ENCODE measurements at regions not wholly inside any gene's neighbourhood (a gene's known extent, or its start where the extent isn't known, plus 50 kb on each side); places are given as distances from the start of the nearest gene placed in this dataset.

DNA sequence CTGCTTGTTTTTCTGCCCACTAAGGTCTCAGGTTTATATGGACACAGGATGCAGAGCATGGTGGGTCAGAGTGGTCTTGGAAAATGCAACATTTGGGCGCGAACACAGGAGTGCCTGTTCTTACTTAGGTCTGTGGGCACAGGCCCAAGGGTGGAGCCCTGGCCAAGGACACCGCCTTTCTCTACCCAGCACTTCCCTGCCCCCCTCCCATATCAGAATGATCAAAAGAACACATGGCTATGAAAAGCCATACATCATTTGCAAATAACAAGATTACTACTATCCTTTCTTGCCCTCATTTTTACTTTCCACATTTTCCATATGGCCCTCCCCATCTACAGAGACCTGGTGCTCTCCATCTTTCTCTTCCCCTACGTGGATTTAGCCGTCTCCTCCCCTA, 162.2 kb downstream of the ENC1 start (continued):
- TF ChIP-seq, protein P1, sequence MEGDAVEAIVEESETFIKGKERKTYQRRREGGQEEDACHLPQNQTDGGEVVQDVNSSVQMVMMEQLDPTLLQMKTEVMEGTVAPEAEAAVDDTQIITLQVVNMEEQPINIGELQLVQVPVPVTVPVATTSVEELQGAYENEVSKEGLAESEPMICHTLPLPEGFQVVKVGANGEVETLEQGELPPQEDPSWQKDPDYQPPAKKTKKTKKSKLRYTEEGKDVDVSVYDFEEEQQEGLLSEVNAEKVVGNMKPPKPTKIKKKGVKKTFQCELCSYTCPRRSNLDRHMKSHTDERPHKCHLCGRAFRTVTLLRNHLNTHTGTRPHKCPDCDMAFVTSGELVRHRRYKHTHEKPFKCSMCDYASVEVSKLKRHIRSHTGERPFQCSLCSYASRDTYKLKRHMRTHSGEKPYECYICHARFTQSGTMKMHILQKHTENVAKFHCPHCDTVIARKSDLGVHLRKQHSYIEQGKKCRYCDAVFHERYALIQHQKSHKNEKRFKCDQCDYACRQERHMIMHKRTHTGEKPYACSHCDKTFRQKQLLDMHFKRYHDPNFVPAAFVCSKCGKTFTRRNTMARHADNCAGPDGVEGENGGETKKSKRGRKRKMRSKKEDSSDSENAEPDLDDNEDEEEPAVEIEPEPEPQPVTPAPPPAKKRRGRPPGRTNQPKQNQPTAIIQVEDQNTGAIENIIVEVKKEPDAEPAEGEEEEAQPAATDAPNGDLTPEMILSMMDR (conservative IDR thresholded peaks at IDR 0.05; ENCODE audit: low read depth in 2 of 2): no peak

DNA sequence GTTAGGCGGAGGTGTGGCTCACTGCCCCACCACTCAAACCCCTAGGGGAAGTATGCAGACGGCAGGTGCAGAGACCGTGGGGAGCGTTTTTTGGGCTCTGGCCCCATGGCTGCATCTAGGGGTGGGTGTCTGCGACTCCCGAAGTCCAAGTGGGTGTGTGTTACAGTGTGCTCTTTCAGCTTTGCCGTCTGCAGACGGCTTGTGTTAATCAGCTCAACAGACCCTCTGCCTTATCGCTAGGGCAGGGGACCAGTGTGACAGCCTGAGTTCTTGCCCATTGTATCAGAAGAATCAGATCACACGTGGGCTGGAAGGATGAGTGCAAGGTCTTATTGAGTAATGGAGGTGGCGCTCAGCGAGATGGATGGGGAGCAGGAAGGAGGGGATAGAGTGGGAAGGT, 162.8 kb downstream of the ENC1 start:
- H3F3A ChIP-seq (replicated peaks; ENCODE audit: low read depth): no peaks in the 10 kb centered on the region
- Mint-ChIP-seq H3K9me3 (no peaks in the 10 kb centered on the region), H3K4me1 (peaks cover 35% of the 10 kb centered on the region), H3K27ac (no peak overlapping the region), H3K4me3 (no peak overlapping the region), H3K36me3 (ENCODE audit: low read depth) (no peaks in the 10 kb centered on the region), H3K27me3 (ENCODE audit: insufficient read depth, low read depth, poor library complexity) (no peaks in the 10 kb centered on the region)
- DNase-seq (ENCODE audit: low spot score) (peak; percentile 15), ATAC-seq (peak; percentile 56; the same call in 2 of the 3 replicates)
- H3K27me3 ChIP-seq (ENCODE audit: insufficient read depth): no peaks in the 10 kb centered on the region
- no peak overlapping the region for H3K4me3 ChIP-seq
- no peaks in the 10 kb centered on the region for H3K36me3 ChIP-seq (ENCODE audit: insufficient read depth)
- TF ChIP-seq, protein P1 (conservative IDR thresholded peaks at IDR 0.05; ENCODE audit: low read depth in 2 of 2): no peak
- TF ChIP-seq, protein P2, sequence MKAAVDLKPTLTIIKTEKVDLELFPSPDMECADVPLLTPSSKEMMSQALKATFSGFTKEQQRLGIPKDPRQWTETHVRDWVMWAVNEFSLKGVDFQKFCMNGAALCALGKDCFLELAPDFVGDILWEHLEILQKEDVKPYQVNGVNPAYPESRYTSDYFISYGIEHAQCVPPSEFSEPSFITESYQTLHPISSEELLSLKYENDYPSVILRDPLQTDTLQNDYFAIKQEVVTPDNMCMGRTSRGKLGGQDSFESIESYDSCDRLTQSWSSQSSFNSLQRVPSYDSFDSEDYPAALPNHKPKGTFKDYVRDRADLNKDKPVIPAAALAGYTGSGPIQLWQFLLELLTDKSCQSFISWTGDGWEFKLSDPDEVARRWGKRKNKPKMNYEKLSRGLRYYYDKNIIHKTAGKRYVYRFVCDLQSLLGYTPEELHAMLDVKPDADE (IDR thresholded peaks at IDR 0.05): no peak
- TF ChIP-seq CREB1 (CRISPR knock-in tag; IDR thresholded peaks at IDR 0.05; ENCODE audit: low read depth): no peak
- no peak for TF ChIP-seq EZH2 (IDR thresholded peaks at IDR 0.05; ENCODE audit: low read depth, unreplicated experiment)
- TF ChIP-seq EZH2phosphoT487 (IDR thresholded peaks at IDR 0.05; ENCODE audit: unreplicated experiment): no peak
- TF ChIP-seq, protein P3, sequence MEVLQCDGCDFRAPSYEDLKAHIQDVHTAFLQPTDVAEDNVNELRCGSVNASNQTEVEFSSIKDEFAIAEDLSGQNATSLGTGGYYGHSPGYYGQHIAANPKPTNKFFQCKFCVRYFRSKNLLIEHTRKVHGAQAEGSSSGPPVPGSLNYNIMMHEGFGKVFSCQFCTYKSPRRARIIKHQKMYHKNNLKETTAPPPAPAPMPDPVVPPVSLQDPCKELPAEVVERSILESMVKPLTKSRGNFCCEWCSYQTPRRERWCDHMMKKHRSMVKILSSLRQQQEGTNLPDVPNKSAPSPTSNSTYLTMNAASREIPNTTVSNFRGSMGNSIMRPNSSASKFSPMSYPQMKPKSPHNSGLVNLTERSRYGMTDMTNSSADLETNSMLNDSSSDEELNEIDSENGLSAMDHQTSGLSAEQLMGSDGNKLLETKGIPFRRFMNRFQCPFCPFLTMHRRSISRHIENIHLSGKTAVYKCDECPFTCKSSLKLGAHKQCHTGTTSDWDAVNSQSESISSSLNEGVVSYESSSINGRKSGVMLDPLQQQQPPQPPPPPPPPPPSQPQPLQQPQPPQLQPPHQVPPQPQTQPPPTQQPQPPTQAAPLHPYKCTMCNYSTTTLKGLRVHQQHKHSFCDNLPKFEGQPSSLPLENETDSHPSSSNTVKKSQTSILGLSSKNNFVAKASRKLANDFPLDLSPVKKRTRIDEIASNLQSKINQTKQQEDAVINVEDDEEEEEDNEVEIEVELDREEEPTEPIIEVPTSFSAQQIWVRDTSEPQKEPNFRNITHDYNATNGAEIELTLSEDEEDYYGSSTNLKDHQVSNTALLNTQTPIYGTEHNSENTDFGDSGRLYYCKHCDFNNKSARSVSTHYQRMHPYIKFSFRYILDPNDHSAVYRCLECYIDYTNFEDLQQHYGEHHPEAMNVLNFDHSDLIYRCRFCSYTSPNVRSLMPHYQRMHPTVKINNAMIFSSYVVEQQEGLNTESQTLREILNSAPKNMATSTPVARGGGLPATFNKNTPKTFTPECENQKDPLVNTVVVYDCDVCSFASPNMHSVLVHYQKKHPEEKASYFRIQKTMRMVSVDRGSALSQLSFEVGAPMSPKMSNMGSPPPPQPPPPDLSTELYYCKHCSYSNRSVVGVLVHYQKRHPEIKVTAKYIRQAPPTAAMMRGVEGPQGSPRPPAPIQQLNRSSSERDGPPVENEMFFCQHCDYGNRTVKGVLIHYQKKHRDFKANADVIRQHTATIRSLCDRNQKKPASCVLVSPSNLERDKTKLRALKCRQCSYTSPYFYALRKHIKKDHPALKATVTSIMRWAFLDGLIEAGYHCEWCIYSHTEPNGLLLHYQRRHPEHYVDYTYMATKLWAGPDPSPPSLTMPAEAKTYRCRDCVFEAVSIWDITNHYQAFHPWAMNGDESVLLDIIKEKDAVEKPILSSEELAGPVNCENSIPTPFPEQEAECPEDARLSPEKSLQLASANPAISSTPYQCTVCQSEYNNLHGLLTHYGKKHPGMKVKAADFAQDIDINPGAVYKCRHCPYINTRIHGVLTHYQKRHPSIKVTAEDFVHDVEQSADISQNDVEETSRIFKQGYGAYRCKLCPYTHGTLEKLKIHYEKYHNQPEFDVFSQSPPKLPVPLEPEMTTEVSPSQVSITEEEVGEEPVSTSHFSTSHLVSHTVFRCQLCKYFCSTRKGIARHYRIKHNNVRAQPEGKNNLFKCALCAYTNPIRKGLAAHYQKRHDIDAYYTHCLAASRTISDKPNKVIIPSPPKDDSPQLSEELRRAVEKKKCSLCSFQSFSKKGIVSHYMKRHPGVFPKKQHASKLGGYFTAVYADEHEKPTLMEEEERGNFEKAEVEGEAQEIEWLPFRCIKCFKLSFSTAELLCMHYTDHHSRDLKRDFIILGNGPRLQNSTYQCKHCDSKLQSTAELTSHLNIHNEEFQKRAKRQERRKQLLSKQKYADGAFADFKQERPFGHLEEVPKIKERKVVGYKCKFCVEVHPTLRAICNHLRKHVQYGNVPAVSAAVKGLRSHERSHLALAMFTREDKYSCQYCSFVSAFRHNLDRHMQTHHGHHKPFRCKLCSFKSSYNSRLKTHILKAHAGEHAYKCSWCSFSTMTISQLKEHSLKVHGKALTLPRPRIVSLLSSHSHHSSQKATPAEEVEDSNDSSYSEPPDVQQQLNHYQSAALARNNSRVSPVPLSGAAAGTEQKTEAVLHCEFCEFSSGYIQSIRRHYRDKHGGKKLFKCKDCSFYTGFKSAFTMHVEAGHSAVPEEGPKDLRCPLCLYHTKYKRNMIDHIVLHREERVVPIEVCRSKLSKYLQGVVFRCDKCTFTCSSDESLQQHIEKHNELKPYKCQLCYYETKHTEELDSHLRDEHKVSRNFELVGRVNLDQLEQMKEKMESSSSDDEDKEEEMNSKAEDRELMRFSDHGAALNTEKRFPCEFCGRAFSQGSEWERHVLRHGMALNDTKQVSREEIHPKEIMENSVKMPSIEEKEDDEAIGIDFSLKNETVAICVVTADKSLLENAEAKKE (CRISPR knock-in tag; IDR thresholded peaks at IDR 0.05): no peak
- no peak for TF ChIP-seq NANOG (IDR thresholded peaks at IDR 0.05; ENCODE audit: borderline replicate concordance)
- TF ChIP-seq ZNF331 (CRISPR knock-in tag; IDR thresholded peaks at IDR 0.05; ENCODE audit: low read depth): no peak
- TF ChIP-seq JUNB (IDR thresholded peaks at IDR 0.05; ENCODE audit: unreplicated experiment): no peak
- no peak overlapping the region for H3K4me2 ChIP-seq
- no peaks in the 10 kb centered on the region for H3K9me2 ChIP-seq (ENCODE audit: insufficient read depth)
- H3K79me2 ChIP-seq (replicated peaks; ENCODE audit: insufficient read depth): no peaks in the 10 kb centered on the region
- peaks cover 41% of the 10 kb centered on the region for H3K4me1 ChIP-seq (ENCODE audit: insufficient read depth)
- H2AFZ ChIP-seq: 0 out of 2 replicates have a peak overlapping the region, but pooled peaks have one; percentile 44
- no peak overlapping the region for H3K27ac ChIP-seq (ENCODE audit: low read depth)
- H4K20me1 ChIP-seq (replicated peaks; ENCODE audit: insufficient read depth): no peaks in the 10 kb centered on the region

All from GM23338 (cell line).